Choroid plexus epithelial cell (primary cell): ENCODE measurements at regions not wholly inside any gene's neighbourhood (a gene's known extent, or its start where the extent isn't known, plus 50 kb on each side); places are given as distances from the start of the nearest gene placed in this dataset.

Experiments used
- DNase-seq: peaks from one replicate; pipeline ENCODE4 v3.0.0-alpha.2; 2010; ENCODE audit warnings: low read depth
- H3K4me3 ChIP-seq: 2 replicates; pipeline ENCODE4 v1.5.1; 2011; ENCODE audit warnings: low read depth, mild to moderate bottlenecking, control low read depth, low read length, moderate library complexity
- CTCF ChIP-seq: conservative IDR thresholded peaks from 2 replicates; pipeline ENCODE4 v1.5.1; 2011; ENCODE audit warnings: low read depth, mild to moderate bottlenecking, control low read depth, inconsistent platforms, low read length, moderate library complexity

- TF ChIP-seq CTCF = no peak
- H3K4me3 ChIP-seq = no peak overlapping the region
- DNase-seq = no peak
Observed at GRCh38 chr16:62573466-62573865, 537.2 kb upstream of the CDH8 start.

DNA sequence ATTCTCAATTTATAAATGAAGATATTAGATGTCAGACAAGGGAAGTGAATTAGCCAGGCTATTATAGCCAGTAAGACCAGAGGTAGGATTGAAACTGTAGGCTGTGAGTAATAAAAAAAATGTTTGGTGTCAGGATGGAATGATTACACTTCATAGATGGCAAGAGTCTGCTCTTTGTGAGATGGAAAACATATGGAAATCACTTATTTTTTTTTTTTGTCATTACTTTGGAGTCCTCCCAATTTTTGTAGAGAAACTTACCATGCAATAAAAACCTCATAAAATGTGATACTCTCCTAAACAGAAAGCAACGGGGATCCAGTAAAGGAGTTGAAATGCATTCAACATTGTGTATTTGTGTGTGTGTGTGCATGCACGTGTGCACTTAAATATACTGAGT, 532.7 kb upstream of the CDH8 start:
- H3K4me3 ChIP-seq = no peak overlapping the region
- TF ChIP-seq CTCF = no peak
- no peak for DNase-seq

- no peak for TF ChIP-seq CTCF
- no peak overlapping the region for H3K4me3 ChIP-seq
- DNase-seq = no peak
Observed at GRCh38 chr16:62565706-62566105, 529.5 kb upstream of the CDH8 start.

DNA sequence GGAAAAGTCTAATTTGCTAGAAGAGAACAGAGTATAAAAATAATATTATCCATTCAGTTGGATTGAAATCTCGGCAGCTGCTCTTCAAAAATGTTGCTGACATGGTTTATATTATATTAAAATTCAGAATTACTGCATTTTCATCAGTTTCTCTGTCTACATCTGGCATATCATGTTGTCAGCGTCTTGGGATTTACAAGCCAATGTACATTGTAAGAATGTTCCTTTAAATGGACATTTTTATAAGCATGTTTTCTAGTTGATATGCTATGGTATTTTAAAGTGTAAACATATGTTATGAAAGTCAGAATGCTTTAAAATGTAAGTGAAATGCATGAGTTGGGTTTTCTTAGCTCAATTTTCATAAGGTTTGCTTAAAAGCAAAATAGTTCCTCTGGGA, 528.1 kb upstream of the CDH8 start:
- DNase-seq = no peak
- TF ChIP-seq CTCF = no peak
- no peak overlapping the region for H3K4me3 ChIP-seq

- DNase-seq = no peak
- TF ChIP-seq CTCF = no peak
- H3K4me3 ChIP-seq = no peak overlapping the region
Observed at GRCh38 chr16:62562121-62562520, 525.9 kb upstream of the CDH8 start.

- no peak overlapping the region for H3K4me3 ChIP-seq
- TF ChIP-seq CTCF = no peak
- no peak for DNase-seq
Observed at GRCh38 chr16:62549875-62550274, 513.6 kb upstream of the CDH8 start.

DNA sequence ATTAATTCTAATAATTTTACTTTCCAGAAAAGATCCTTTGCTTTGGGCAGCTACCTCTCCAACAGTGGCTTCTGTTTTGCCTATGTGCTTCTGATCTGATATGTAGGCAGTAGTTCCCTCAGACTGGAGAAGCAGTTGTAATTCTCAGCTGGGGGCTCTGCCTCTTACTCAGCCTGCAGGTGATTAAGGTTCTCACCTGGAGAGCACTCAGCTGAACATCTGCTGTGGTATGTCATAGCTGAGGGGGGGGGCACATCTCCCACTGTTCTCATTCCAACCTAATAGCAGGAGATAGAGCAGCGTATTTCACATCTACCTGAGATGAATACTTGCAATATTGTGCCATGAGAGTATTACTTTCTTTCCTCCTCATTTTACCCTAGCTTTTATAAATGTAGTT, 511.9 kb upstream of the CDH8 start:
- no peak for DNase-seq
- no peak for TF ChIP-seq CTCF
- H3K4me3 ChIP-seq = no peak overlapping the region
